ENCODE measurements at regions not wholly inside any gene's neighbourhood (a gene's known extent, or its start where the extent isn't known, plus 50 kb on each side); places are given as distances from the start of the nearest gene placed in this dataset.

- intact Hi-C loops (cut with DNase I), result loop anchor here (10.0 kb wide), 1 partner anchor 139 kb away; the partner anchor contains the start of gene IRS1
- H3K36me3 ChIP-seq, result no peaks in the 10 kb centered on the region
- no peaks in the 10 kb centered on the region for H3K27me3 ChIP-seq (replicated peaks; ENCODE audit: insufficient read depth)
- H3K9me3 ChIP-seq, result no peaks in the 10 kb centered on the region
- 12% methylated on average over 1 of the region's 1 CpG for WGBS
- no peak for TF ChIP-seq POLR2AphosphoS5 (IDR thresholded peaks at IDR 0.05)
- no peak overlapping the region for H3K4me3 ChIP-seq
- H3K4me1 ChIP-seq (replicated peaks), result peaks cover 7% of the 10 kb centered on the region
- no peak overlapping the region for H3K27ac ChIP-seq
- DNase-seq (ENCODE audit: low spot score), result no peak
Measured at GRCh38 chr2:226655871-226656270, 143.7 kb downstream of the IRS1 start.

GRCh38 chr2:226652983-226653765, 146.4 kb downstream of the IRS1 start:
- Histone ChIP-seq H3K27me3 (replicated peaks; ENCODE audit: insufficient read depth) (no peaks in the 10 kb centered on the region), H3K4me1 (replicated peaks) (peaks cover 3% of the 10 kb centered on the region), H3K4me3 (no peak overlapping the region), H3K9me3 (no peaks in the 10 kb centered on the region), H3K27ac (no peak overlapping the region), H3K36me3 (no peaks in the 10 kb centered on the region)
- TF ChIP-seq POLR2A (IDR thresholded peaks at IDR 0.05) (no peak), POLR2AphosphoS5 (IDR thresholded peaks at IDR 0.05) (no peak), CTCF (IDR thresholded peaks at IDR 0.05) (no peak)
- intact Hi-C loops (cut with DNase I), result loop anchor here (10.0 kb wide), 1 partner anchor 142 kb away; the partner anchor contains the start of gene IRS1
- no peak for DNase-seq (ENCODE audit: low spot score)
- WGBS, result 100% methylated on average over 1 of the region's 1 CpG

- Histone ChIP-seq H3K4me1 (replicated peaks) (peaks cover 3% of the 10 kb centered on the region), H3K9me3 (no peaks in the 10 kb centered on the region), H3K27ac (no peak overlapping the region), H3K4me3 (no peak overlapping the region), H3K27me3 (replicated peaks; ENCODE audit: insufficient read depth) (no peaks in the 10 kb centered on the region), H3K36me3 (no peaks in the 10 kb centered on the region)
- intact Hi-C loops (cut with DNase I), result loop anchor here (10.0 kb wide), 1 partner anchor 142 kb away; the partner anchor contains the start of gene IRS1
- no peak for DNase-seq (ENCODE audit: low spot score)
- TF ChIP-seq POLR2AphosphoS5 (IDR thresholded peaks at IDR 0.05) (no peak), POLR2A (IDR thresholded peaks at IDR 0.05) (no peak), CTCF (IDR thresholded peaks at IDR 0.05) (no peak)
- WGBS, result 63% methylated on average over 4 of the region's 4 CpGs
Measured at GRCh38 chr2:226652369-226652768, 147.3 kb downstream of the IRS1 start.

GRCh38 chr2:226649871-226650660, 149.6 kb downstream of the IRS1 start:
- peak; percentile 97 for DNase-seq (ENCODE audit: low spot score)
- H3K36me3 ChIP-seq, result no peaks in the 10 kb centered on the region
- no peaks in the 10 kb centered on the region for H3K9me3 ChIP-seq
- 4% methylated on average over 13 of the region's 13 CpGs for WGBS
- no peak overlapping the region for H3K4me3 ChIP-seq
- H3K4me1 ChIP-seq (replicated peaks), result peaks cover 3% of the 10 kb centered on the region
- peak overlapping the region; percentile 68 to 75 for H3K27ac ChIP-seq
- TF ChIP-seq CTCF (IDR thresholded peaks at IDR 0.05) (peak in 2 of 4 experiments; percentile 2 to 3), POLR2A (IDR thresholded peaks at IDR 0.05) (no peak), POLR2AphosphoS5 (IDR thresholded peaks at IDR 0.05) (peak; percentile 99)
- intact Hi-C loops (cut with DNase I), result loop anchor here (10.0 kb wide), 1 partner anchor 145 kb away; the partner anchor contains the start of gene IRS1
- H3K27me3 ChIP-seq (replicated peaks; ENCODE audit: insufficient read depth), result no peaks in the 10 kb centered on the region

GRCh38 chr2:226649201-226649600, 150.4 kb downstream of the IRS1 start:
- intact Hi-C loops (cut with DNase I), result no loop called here
- H3K36me3 ChIP-seq, result no peaks in the 10 kb centered on the region
- no peak for TF ChIP-seq CTCF (IDR thresholded peaks at IDR 0.05)
- no peak for TF ChIP-seq POLR2A (IDR thresholded peaks at IDR 0.05)
- no peak for TF ChIP-seq POLR2AphosphoS5 (IDR thresholded peaks at IDR 0.05)
- 91% methylated on average over 10 of the region's 10 CpGs for whole genome bisulfite sequencing
- peaks cover 3% of the 10 kb centered on the region for H3K4me1 ChIP-seq (replicated peaks)
- H3K9me3 ChIP-seq, result no peaks in the 10 kb centered on the region
- H3K27me3 ChIP-seq (replicated peaks; ENCODE audit: insufficient read depth), result no peaks in the 10 kb centered on the region
- H3K4me3 ChIP-seq, result no peak overlapping the region
- H3K27ac ChIP-seq, result peak overlapping the region; percentile 68 to 75
- no peak for DNase-seq (ENCODE audit: low spot score)
